GM12874 (cell line): ENCODE measurements at regions not wholly inside any gene's neighbourhood (a gene's known extent, or its start where the extent isn't known, plus 50 kb on each side); places are given as distances from the start of the nearest gene placed in this dataset.

Experiments used
- TF ChIP-seq, protein P1 (sequence below): IDR thresholded peaks from 2 replicates; pipeline ENCODE4 v1.5.1; 2011; ENCODE audit warnings: low read depth, mild to moderate bottlenecking, control low read depth, low read length, moderate library complexity; ENCODE audit not compliant: insufficient read depth

GRCh38 chr6:123712831-123713230, 76.1 kb upstream of the TRDN start:
- TF ChIP-seq, protein P1, sequence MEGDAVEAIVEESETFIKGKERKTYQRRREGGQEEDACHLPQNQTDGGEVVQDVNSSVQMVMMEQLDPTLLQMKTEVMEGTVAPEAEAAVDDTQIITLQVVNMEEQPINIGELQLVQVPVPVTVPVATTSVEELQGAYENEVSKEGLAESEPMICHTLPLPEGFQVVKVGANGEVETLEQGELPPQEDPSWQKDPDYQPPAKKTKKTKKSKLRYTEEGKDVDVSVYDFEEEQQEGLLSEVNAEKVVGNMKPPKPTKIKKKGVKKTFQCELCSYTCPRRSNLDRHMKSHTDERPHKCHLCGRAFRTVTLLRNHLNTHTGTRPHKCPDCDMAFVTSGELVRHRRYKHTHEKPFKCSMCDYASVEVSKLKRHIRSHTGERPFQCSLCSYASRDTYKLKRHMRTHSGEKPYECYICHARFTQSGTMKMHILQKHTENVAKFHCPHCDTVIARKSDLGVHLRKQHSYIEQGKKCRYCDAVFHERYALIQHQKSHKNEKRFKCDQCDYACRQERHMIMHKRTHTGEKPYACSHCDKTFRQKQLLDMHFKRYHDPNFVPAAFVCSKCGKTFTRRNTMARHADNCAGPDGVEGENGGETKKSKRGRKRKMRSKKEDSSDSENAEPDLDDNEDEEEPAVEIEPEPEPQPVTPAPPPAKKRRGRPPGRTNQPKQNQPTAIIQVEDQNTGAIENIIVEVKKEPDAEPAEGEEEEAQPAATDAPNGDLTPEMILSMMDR = no peak

GRCh38 chr6:123702943-123703342, 66.2 kb upstream of the TRDN start:
- TF ChIP-seq, protein P1 = no peak

DNA sequence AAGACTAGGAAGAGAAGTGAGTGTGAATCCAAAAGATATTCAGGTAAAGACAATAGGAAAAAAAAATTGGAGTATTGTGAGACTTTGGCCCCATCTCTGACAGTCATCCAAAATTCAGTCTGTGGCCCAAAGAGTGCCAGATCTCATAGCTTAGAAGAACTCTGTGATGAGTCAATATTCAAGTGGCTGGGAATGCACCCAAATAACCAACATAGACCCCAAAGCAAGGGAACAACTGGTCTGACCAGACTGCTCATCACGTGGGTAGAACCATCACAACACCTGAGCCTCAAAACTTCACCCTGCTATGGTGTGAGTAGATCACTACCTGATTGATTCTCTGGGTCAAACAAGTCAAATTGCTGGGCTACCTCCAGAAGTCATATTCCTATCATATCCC, 51.1 kb upstream of the TRDN start:
- TF ChIP-seq, protein P1 = no peak
